HG02763 (cell line): ENCODE measurements at regions not wholly inside any gene's neighbourhood (a gene's known extent, or its start where the extent isn't known, plus 50 kb on each side); places are given as distances from the start of the nearest gene placed in this dataset.

Source experiments
- ATAC-seq: cut with Tn5 transposase; IDR thresholded peaks from one replicate; pipeline ENCODE4 v1.9.1; 2021; ENCODE audit warnings: mild to moderate bottlenecking, moderate library complexity; ENCODE audit not compliant: unreplicated experiment

DNA sequence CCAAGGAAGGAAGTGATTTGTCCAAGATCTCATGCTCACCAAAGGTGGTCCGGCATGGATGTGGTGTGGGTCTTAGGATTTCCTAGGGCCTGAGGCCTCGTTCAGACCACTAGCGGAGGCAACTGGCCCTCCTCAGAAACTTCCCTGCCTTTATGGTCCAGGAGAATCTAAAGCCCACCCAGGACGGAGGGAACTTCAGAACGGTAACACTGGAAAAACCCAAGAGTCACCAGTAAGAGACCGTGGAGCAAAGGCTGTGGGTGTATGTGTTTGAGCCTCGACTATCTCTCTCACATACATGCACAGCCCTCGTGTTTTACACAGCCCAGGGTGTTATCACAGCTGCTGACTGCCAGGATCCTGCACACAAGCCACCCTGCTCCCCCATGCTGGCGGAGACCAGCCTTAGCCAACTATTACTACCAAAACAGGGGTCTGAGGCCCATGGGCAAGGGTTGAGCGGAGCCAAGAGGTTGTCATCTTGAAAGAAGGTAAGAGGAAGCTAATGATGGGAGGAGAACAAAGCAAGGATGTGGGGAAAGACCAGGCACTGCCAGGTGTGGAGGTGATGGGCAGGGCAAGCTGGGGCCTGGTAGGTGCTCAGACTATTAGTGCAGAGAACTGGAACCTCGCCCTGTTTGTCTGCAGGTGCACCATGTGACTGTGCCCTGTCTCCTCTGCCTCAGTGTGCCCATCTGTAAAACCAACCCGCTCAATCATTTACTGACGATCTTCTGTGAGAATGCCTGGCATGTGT is 170.2 kb upstream of the ZMIZ1 start:
- ATAC-seq = no peak

DNA sequence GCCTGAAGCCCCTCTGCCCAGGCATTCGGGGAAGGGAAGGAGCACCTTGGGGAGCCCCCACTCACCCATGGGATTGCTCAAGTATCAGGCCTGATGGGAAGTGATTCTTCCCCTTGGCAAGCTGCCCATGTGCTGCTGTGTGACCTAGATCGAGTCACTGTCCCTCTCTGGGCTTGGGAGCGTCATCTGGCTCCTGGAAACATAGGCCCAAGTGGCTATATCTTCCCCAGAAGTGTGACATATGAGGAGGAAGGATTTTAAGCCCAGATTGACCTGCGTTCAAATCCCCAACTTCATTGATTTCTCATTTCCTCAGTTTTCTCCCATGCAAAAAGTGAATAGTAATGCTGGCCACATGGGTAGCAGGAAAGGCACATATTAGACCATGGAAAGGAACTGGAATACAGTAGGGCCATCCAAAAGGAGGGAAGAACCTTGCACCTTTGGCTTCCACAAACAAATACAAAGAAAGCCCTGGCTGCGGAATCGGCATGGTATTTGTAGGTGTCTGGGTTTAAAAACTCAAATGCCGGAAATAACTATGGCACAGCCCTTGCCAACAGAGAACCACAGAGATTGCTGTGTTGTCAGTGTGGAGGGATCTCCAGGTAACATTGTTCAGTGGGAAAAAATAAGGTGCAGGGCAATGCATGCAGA is 169.5 kb upstream of the ZMIZ1 start:
- ATAC-seq = no peak

DNA sequence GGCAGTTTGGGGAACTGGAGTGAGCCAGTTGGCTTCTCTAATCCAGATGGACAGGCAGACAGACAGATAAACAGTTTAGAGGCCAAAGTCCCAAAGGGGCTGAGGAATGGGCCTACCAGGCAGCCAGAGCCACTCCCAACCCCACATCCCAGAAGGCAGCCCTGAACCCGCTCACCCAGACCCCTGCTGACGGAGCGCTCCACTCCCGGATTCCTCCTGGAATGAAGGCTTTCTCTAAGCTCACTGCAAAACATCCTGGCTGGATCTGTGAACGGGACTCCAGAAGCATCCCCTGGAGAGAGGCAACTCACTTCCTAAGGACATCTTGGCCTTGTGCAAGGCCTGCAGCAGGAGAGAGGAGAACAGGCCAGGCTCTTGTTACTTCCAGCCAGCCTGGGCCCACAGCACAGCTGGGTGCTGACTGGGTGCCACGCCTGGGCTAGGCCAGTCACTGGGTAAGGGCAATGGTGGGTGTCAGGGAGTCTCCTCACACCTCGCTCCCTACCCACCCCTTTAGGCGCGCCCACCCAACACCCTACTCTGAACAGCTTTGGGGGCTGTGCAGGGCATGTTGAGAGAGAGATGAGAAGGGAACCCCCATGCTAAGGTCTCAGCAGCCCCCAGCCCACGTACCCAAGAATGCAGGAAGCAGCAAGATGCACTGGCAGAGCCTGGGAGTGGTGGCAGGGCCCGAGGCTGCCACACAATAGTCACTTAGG is 168.6 kb upstream of the ZMIZ1 start:
- ATAC-seq = no peak

DNA sequence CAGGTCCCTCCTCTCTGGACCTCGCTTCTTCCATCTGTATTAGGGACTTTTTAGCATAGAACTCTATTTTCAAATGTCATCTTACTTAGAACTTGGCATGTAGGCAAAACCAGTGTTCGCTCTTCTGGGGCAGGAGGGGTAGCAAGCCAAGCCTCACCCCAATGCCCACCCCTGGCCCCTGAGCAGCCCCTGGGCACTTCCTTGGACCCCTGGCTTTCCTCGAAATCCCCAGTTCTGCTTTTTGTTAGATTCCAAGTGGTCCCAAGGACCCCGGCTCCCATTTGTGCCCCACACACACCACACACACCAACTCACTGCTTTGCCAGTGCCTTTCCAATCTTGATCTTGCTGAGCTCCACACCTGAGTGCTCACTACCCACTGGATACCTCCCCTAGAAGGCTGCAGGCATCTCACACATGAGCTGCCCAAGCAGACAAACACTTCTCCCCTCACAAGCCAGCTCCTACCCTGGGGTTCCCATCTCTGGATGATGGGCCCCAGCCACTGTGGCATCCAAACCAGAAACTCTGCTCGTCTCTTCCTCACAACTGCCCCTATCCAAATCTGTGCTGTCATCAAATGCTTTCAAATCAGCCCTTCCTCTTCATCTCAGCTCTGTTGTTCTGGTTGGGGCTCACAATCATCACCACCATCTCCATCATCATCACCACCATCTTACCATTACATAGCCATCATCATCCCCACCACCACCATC is 167.9 kb upstream of the ZMIZ1 start:
- no peak for ATAC-seq

DNA sequence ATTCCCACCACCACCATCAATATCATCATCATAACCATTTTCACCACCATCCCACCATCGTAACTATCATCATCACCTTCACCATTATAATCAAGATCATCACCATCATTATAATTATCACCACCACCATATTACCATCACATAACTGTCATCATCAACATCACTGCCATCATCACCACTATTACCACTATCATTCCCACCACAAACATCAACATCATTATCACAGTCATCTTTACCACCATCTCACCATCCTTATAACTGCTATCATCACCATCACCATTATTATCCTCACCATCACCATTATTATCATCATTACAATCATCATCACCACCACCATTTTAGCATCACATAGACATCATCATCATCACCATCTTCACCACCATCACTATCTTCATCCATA is 167.1 kb upstream of the ZMIZ1 start:
- ATAC-seq = no peak

DNA sequence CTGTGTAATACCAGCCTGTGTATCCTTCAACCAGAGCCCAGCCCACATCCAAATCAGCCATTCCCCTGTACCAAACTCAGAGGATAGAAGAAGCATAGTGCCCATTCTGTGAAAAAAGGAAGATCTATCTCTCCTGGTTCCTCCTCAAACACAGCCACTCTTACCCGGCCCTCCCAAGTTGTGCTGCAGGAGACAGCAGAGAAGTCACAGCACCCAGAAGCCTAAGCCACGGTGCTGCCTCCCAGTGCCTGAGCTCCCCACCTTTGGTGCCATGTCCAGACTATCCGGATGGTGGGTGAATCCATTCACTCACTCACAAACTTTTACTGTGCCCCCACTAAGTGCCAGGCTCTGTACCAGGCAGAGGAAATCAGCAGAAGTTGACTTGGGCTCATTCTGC is 166.0 kb upstream of the ZMIZ1 start:
- ATAC-seq = no peak

DNA sequence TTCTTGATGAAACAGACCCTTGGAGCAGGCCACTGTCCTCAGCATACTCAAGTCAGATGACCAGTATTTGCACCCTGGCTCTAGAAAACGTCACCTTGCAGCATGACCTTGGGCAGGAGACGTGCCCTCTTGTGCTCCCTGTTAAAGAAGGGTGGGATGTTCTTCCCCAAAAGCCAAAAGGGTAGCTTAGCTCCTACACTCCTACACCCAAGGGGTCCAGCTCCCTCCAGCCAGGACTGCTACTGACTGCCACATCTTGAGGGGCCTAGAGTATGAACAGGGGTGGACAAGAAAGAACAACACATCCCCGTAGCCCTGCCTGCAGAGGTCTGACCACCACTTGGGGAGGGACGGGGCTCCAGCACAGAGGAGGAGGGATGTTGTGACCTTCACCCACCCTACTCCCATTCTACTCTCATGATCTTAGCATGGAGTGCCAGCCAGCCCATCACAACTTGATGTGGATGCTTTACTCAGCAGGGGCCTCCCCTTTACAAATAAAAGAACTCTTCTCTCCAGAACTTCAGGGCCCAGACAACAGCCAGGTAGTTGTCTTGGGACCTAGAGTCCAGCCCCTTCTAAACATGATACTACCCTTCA is 165.3 kb upstream of the ZMIZ1 start:
- no peak for ATAC-seq

DNA sequence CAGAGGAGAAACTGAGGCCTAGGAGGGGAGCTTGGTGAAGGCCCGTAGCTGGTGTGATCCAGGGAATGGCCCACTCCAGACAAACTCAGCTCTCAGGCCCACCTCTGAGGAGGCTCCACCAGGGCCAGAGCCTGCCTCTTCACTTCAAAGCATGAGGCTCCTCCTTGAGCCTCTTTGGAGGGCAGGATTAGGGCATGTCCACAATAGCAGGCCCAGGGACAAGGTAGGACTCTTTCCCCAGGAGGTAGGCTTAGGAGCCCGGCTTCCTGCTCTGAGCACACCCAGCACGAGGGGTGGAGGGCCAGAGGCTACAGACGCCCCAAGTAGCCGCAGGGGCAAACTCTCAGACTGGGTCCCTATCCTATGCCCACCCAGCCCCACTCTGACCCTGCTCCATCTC is 164.6 kb upstream of the ZMIZ1 start:
- no peak for ATAC-seq

DNA sequence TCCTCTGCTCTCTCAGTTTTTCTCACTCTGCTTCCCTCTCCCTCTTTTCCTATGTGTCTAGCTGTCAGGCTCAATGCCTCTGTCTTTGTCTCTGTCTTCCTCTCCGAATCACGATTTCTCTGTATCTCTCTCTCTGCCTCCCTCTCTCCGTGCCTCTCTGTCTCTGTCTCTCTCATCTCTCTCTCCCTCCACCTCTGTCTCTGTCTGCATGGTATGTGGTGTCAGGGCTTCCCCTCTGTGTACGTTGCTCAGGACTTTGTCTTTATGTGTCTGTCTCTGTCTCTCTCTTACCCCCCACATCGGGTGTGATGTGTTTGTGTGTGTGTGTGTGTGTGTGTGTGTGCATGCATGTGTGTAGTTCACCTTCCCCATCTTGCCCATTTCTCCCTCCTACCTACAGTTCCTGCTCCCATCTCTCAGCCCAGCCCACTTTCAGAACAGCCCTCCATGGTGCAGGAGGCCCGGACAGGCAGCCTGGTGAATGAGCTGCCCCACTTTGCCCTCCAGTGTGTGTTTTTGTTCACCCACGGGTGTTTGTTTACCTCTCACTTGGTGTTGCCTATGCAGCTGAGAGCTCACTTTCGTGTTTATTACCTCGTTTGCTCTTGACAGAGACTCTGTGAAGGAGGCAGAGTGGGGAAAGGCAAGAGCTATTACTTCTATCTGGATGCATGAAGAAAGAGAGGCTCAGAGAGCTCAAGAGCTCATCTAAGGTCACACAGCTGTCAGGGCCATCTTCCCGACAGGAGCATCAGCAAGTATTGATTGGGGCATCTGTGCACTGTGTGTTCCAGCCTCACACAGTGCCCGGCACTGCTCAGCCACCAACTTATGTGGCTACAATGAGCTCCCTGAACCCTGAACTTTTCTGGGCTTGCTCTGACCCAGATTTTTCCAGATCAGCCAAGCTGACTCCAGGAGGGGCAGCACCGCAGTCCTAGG is 163.5 kb upstream of the ZMIZ1 start:
- ATAC-seq = no peak

DNA sequence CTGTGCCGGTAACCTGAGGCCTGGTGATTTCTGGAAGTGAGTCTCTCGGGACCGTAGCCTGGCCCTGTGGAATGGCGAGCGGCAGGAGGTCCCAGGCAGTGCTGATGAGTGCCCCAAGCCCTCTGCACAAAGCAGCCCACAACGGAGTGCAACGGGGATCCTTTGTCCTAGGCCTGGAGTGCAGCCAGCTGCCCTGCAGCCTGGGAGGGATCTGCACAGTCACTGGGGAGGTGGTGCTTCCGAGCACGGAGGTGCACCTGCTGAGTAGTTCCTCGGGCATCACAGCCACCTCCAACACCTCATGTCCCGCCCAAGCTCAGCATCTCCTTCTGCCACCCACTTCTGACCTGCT is 162.8 kb upstream of the ZMIZ1 start:
- no peak for ATAC-seq

DNA sequence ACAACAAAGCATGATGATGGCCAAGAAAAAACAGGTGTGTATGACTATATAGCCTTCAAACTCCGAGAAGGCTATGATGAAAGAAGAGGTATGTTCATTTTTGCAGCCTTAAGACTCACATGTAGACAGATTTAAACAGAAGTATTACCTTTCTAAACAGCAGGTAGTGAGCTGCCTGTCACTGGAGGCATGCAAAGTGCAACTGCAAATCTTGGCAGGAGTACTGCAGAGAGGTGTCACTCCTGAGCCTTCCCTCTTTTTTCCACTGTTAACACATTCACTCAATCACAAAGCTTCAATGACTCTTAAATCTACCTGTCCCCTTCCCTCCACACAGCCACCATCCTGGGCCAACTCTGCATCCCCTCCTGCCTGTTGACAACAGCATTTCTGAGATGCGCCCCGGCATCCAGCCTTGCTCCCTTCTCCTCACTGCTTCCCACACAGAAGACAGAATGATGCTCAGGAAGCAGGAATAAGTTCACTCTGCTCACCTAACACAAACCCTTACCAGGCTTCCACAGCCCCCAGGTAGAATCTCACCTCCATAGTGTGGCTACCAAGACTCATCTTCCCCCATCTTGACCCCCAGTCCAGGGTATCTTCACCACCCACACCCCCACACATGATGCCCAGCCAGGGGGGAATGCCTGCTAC is 161.9 kb upstream of the ZMIZ1 start:
- ATAC-seq = no peak

DNA sequence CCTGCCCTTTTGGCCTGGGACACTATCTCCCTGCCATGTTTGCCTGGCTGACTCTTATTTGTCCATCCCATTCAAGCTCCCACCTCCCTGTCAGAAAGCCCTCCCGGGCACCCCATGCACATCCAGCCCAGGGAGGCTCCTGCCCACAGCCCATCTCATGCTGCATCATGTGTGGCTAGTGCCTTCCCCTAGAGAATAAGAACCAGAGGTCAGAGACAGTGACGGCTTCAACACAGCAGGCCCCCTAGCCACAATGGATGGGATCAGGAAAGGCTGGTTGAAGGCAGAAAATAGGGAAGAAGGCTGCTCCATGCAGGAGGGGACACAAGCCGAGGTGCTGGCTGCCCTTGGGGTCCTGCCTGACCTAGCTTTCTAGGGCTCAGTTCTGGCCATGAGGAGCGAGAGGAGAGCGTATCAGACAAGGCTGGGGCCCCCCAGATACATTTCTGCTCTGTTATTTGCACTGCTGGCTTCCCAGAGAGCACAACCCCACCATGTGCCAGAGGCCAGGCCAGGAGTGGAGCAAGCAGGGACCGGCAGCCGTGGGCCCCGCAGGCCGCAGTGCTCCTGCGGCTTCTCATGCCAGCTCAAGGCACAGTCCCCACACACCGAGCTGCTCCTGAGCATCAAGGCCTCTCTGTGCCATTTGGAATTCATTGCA is 161.1 kb upstream of the ZMIZ1 start:
- no peak for ATAC-seq

DNA sequence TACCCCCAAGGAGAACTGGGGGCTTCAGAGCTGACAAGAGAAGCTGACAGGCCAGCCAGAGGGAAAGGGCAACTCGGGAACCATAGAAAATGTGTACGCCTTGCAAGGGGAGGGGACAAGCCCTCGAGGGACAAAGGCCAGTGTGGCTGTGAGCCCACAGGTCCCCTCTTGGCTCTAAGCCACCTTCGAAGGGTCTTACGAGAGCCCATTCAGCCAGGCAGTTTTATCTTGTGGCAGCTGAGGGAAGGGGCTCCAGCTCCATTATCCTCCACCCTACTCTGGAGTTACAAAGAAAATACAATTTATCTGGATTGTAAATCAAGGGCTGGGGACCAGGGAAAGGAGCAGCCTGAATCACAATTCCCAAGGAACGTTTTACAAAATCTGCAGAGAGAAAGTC is 159.5 kb upstream of the ZMIZ1 start:
- ATAC-seq = no peak

DNA sequence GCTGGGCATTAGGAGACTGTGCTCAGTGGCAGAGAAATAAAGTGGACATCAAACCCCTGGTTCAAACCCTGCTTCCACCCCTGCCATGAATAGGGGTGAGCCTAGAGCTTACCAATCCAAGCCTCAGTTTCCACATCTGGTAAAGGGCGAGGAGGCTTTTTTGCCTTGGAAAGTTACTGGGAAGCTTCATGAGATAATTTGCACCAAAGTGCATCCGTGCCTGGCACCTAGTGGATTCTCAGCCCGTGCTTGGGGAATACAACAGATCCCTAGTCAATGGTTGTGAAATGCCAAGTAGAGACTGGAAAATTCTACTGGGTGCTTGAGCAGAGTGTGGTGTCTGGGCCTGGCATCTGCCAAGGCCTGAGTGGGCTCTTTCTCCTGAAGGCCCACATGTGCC is 158.7 kb upstream of the ZMIZ1 start:
- no peak for ATAC-seq

DNA sequence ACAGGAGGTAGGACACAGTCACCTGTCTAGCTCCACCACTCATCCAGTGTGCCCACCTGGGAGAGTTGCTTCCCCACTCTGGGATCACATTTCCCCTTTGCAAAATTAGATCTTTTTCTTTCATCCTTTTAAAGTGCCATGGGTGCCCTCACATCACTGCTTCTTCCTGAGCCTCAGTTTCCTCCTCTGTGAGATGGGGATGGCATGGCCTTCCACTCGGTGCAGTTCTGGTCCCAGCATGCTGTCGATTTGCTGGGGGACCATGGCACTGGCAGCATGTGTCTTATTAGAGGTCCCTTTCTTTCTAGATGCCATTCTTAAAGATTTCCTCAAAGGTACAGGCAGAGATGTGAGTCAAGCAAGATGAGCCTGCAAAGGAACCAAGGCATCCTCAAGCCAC is 158.3 kb upstream of the ZMIZ1 start:
- ATAC-seq = no peak

DNA sequence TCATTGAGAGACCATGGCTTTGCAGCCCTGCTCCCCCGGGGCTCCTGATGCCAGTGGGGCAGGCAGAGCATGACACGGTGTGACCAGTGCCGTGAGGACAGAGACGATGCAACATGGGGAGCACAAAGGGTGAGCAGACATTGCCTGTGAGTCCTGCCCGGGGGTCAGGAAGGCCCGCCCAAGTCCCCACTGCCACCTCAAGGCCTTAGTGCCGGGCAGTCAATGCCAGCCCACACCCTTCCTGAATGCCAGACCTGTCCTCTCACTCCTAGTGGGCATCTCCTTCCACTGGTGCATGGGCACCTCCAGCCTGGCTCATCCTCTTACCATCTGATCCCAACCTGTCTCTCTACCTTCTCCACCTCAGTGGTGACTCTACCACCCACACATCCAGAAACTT is 157.9 kb upstream of the ZMIZ1 start:
- no peak for ATAC-seq

DNA sequence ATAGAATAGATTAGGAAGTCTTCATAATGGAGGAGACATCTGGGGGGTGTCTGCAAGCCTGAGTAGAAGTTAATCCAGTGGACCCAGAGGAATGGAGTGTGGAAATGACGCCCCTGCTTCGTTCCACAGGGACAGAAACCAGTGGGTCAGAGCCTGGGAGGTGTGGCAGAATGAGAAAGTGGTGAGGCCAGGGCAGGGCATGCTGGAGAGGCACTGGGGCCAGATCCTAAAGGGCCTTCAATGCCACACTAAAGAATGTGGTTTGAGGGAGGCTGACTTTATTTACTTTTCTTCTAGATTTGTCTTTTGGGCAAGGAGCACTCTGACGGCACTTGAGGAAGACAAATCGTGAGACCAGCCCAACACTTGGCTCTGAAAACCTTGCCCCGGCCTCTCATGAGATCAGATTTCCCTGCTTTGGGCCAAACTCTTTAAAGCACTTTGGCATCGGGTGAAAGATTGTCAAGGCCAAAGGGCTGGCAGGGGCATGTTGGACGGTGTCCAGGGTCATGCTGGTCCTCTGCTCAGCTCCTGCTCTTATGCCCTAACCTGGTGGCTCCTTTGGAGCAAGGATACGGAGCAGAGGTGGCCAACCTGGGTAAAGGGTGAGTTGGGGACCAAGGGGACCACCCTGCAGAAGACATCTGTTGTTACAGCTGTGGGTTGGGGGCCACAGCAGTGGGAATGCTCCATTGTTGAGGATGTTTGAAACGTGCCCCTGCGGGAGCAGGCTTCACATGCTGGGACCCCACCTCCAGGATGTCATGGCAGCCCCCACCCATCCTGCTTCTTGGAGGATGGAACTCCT is 157.0 kb upstream of the ZMIZ1 start:
- no peak for ATAC-seq
